ENCODE measurements at regions not wholly inside any gene's neighbourhood (a gene's known extent, or its start where the extent isn't known, plus 50 kb on each side); places are given as distances from the start of the nearest gene placed in this dataset.

- no peaks in the 10 kb centered on the region for H3K27me3 ChIP-seq (ENCODE audit: control insufficient read depth in 2 of 2, insufficient read depth in 2 of 2, low read length in 2 of 2)
- H3K9me1 ChIP-seq (replicated peaks; ENCODE audit: control insufficient read depth, extremely low read depth, insufficient read depth, low read length) = no peaks in the 10 kb centered on the region
- H3K4me1 ChIP-seq (ENCODE audit: control insufficient read depth, extremely low read depth, insufficient read depth, low read length) = no peaks in the 10 kb centered on the region
- H3K9ac ChIP-seq (replicated peaks; ENCODE audit: extremely low read depth, insufficient read depth, low read length) = no peak overlapping the region
- intact Hi-C loops (cut with micrococcal nuclease) (no loop called here), dilution Hi-C loops (cut with MboI; ENCODE audit: extremely low pct_ligation_motif_present, low sequenced_read_pairs) (no loop called here)
- H3K9me3 ChIP-seq (replicated peaks; ENCODE audit: control insufficient read depth, insufficient read depth, low read length) = peaks cover 4% of the 10 kb centered on the region
- no peaks in the 10 kb centered on the region for H4K20me1 ChIP-seq (replicated peaks; ENCODE audit: control insufficient read depth, extremely low read depth, insufficient read depth, low read length)
- POLR2A ChIA-PET = no interaction called here
- H2AFZ ChIP-seq (ENCODE audit: low read depth, low read length) = no peak overlapping the region
- CTCF ChIA-PET = no interaction called here
- no peak for FAIRE-seq
- no TSS peak for BruUV-seq (replicated peaks)
- H3K79me2 ChIP-seq (ENCODE audit: control insufficient read depth, insufficient read depth, low read length) = no peaks in the 10 kb centered on the region
- H3K36me3 ChIP-seq (ENCODE audit: control insufficient read depth in 2 of 2, extremely low read depth in 1 of 2, insufficient read depth in 2 of 2, low read length in 2 of 2) = no peaks in the 10 kb centered on the region
- H3K4me2 ChIP-seq (ENCODE audit: insufficient read depth, low read length) = no peak overlapping the region
- DNase-seq (ENCODE audit: low read depth, low spot score) = no peak
- no peak overlapping the region for H3K27ac ChIP-seq (ENCODE audit: insufficient read depth, low read depth, low read length)
- TF ChIP-seq MAX (IDR thresholded peaks at IDR 0.05; ENCODE audit: insufficient read depth, insufficient read length) (no peak), FOS (IDR thresholded peaks at IDR 0.05; ENCODE audit: borderline replicate concordance, insufficient read depth, low read length) (no peak), POLR2AphosphoS5 (IDR thresholded peaks at IDR 0.05; ENCODE audit: insufficient read depth, low read depth, low read length) (no peak), MYC (IDR thresholded peaks at IDR 0.05; ENCODE audit: low read depth, low read length) (no peak), POLR2A (IDR thresholded peaks at IDR 0.05; ENCODE audit: low read depth, low read length) (no peak), JUN (IDR thresholded peaks at IDR 0.05; ENCODE audit: borderline replicate concordance, insufficient read depth, insufficient read length, low read depth) (no peak), EZH2 (IDR thresholded peaks at IDR 0.05; ENCODE audit: borderline replicate concordance, low read depth, low read length, severe bottlenecking) (no peak), GATA2 (IDR thresholded peaks at IDR 0.05; ENCODE audit: insufficient read depth, insufficient read length, low read depth, low read length) (no peak), CTCF (IDR thresholded peaks at IDR 0.05; ENCODE audit: extremely low read depth in 1 of 2, insufficient read depth in 1 of 2, low read depth in 1 of 2, low read length in 2 of 2) (no peak)
- no peak overlapping the region for H3K4me3 ChIP-seq (replicated peaks in 1 of 3; ENCODE audit: insufficient read depth in 1 of 3, low read depth in 1 of 3, low read length in 3 of 3)
Measured at GRCh38 chr4:58063404-58064160, 953.4 kb upstream of the IGFBP7 start.

Measured in endothelial cell of umbilical vein (primary cell).